Effector memory CD4-positive, alpha-beta T cell (primary cell): ENCODE measurements at regions not wholly inside any gene's neighbourhood (a gene's known extent, or its start where the extent isn't known, plus 50 kb on each side); places are given as distances from the start of the nearest gene placed in this dataset.

ENCODE experiments used
- DNase-seq, 3 donors: peaks; one replicate each; pipeline ENCODE4 v3.0.0-alpha.2; 2020
- H3K27ac ChIP-seq: 2 replicates; pipeline ENCODE4 v1.7.0; 2013; ENCODE audit warnings: mild to moderate bottlenecking, low read length, moderate library complexity; ENCODE audit not compliant: insufficient read depth, poor library complexity, severe bottlenecking
- H3K27me3 ChIP-seq: replicated peaks from 2 replicates; pipeline ENCODE4 v1.7.0; 2013; ENCODE audit warnings: mild to moderate bottlenecking, low read length; ENCODE audit not compliant: insufficient read depth, control insufficient read depth, poor library complexity, severe bottlenecking
- H3K36me3 ChIP-seq: 2 replicates; pipeline ENCODE4 v1.7.0; 2013; ENCODE audit warnings: mild to moderate bottlenecking, low read length, moderate library complexity; ENCODE audit not compliant: control insufficient read depth, insufficient read depth
- H3K4me1 ChIP-seq: 2 replicates; pipeline ENCODE4 v1.7.0; 2013; ENCODE audit warnings: low read length, mild to moderate bottlenecking; ENCODE audit not compliant: control insufficient read depth, insufficient read depth, poor library complexity, severe bottlenecking
- H3K4me3 ChIP-seq: 2 replicates; pipeline ENCODE4 v1.7.0; 2013; ENCODE audit warnings: low read length, low read depth, mild to moderate bottlenecking; ENCODE audit not compliant: insufficient read depth, poor library complexity, severe bottlenecking
- H3K9me3 ChIP-seq: 2 replicates; pipeline ENCODE4 v1.7.0; 2013; ENCODE audit warnings: mild to moderate bottlenecking, low read length, moderate library complexity; ENCODE audit not compliant: control insufficient read depth

GRCh38 chr9:29004988-29005387 lies 1431.7 kb upstream of the C9orf72 start:
- no peaks in the 10 kb centered on the region for H3K9me3 ChIP-seq

GRCh38 chr9:29006628-29007027 lies 1433.3 kb upstream of the C9orf72 start:
- Histone ChIP-seq H3K4me1 (no peaks in the 10 kb centered on the region), H3K9me3 (no peaks in the 10 kb centered on the region), H3K4me3 (no peak overlapping the region), H3K36me3 (no peaks in the 10 kb centered on the region), H3K27me3 (no peaks in the 10 kb centered on the region), H3K27ac (no peak overlapping the region)
- DNase-seq = no peak

More at GRCh38 chr9:29004988-29005387, 1431.7 kb upstream of the C9orf72 start:
- Histone ChIP-seq H3K4me1 (no peaks in the 10 kb centered on the region), H3K36me3 (no peaks in the 10 kb centered on the region), H3K4me3 (no peak overlapping the region), H3K27me3 (no peaks in the 10 kb centered on the region), H3K27ac (no peak overlapping the region)
- DNase-seq = no peak

- Histone ChIP-seq H3K36me3 (no peaks in the 10 kb centered on the region), H3K4me3 (no peak overlapping the region), H3K4me1 (no peaks in the 10 kb centered on the region), H3K27ac (no peak overlapping the region), H3K27me3 (no peaks in the 10 kb centered on the region), H3K9me3 (no peaks in the 10 kb centered on the region)
- no peak for DNase-seq
Observed at GRCh38 chr9:29012911-29013310, 1439.6 kb upstream of the C9orf72 start.

GRCh38 chr9:29021632-29022031 lies 1448.4 kb upstream of the C9orf72 start:
- DNase-seq = no peak
- H3K27me3 ChIP-seq = no peaks in the 10 kb centered on the region
- H3K9me3 ChIP-seq = no peaks in the 10 kb centered on the region
- no peaks in the 10 kb centered on the region for H3K4me1 ChIP-seq
- H3K4me3 ChIP-seq = no peak overlapping the region
- H3K36me3 ChIP-seq = no peaks in the 10 kb centered on the region
- H3K27ac ChIP-seq = no peak overlapping the region

- DNase-seq = no peak
- H3K9me3 ChIP-seq = no peaks in the 10 kb centered on the region
Observed at GRCh38 chr9:29038332-29038731, 1465.1 kb upstream of the C9orf72 start.

GRCh38 chr9:29039258-29039657 lies 1466.0 kb upstream of the C9orf72 start:
- no peak for DNase-seq
- H3K4me1 ChIP-seq = no peaks in the 10 kb centered on the region
- H3K4me3 ChIP-seq = no peak overlapping the region
- H3K9me3 ChIP-seq = no peaks in the 10 kb centered on the region
- no peaks in the 10 kb centered on the region for H3K27me3 ChIP-seq
- H3K27ac ChIP-seq = no peak overlapping the region
- no peaks in the 10 kb centered on the region for H3K36me3 ChIP-seq

More at GRCh38 chr9:29038332-29038731, 1465.1 kb upstream of the C9orf72 start:
- H3K4me3 ChIP-seq = no peak overlapping the region
- no peaks in the 10 kb centered on the region for H3K36me3 ChIP-seq
- H3K4me1 ChIP-seq = no peaks in the 10 kb centered on the region
- no peak overlapping the region for H3K27ac ChIP-seq
- no peaks in the 10 kb centered on the region for H3K27me3 ChIP-seq

- no peak for DNase-seq
- Histone ChIP-seq H3K36me3 (no peaks in the 10 kb centered on the region), H3K4me1 (no peaks in the 10 kb centered on the region), H3K4me3 (no peak overlapping the region), H3K9me3 (no peaks in the 10 kb centered on the region), H3K27ac (no peak overlapping the region), H3K27me3 (no peaks in the 10 kb centered on the region)
Observed at GRCh38 chr9:29043072-29043471, 1469.8 kb upstream of the C9orf72 start.

GRCh38 chr9:29044959-29045358 lies 1471.7 kb upstream of the C9orf72 start:
- Histone ChIP-seq H3K4me1 (no peaks in the 10 kb centered on the region), H3K36me3 (no peaks in the 10 kb centered on the region), H3K4me3 (no peak overlapping the region), H3K27ac (no peak overlapping the region), H3K27me3 (no peaks in the 10 kb centered on the region), H3K9me3 (no peaks in the 10 kb centered on the region)
- DNase-seq = no peak

- no peaks in the 10 kb centered on the region for H3K4me1 ChIP-seq
- no peaks in the 10 kb centered on the region for H3K9me3 ChIP-seq
- no peaks in the 10 kb centered on the region for H3K36me3 ChIP-seq
- no peak for DNase-seq
- H3K4me3 ChIP-seq = no peak overlapping the region
- H3K27ac ChIP-seq = no peak overlapping the region
- no peaks in the 10 kb centered on the region for H3K27me3 ChIP-seq
Observed at GRCh38 chr9:29060041-29060440, 1486.8 kb upstream of the C9orf72 start.

GRCh38 chr9:29062446-29062845 lies 1489.2 kb upstream of the C9orf72 start:
- Histone ChIP-seq H3K4me3 (no peak overlapping the region), H3K27me3 (no peaks in the 10 kb centered on the region), H3K4me1 (no peaks in the 10 kb centered on the region), H3K36me3 (no peaks in the 10 kb centered on the region), H3K27ac (no peak overlapping the region), H3K9me3 (no peaks in the 10 kb centered on the region)
- DNase-seq = no peak

GRCh38 chr9:29063031-29063430 lies 1489.8 kb upstream of the C9orf72 start:
- Histone ChIP-seq H3K4me1 (no peaks in the 10 kb centered on the region), H3K27me3 (no peaks in the 10 kb centered on the region), H3K36me3 (no peaks in the 10 kb centered on the region), H3K27ac (no peak overlapping the region), H3K9me3 (no peaks in the 10 kb centered on the region), H3K4me3 (no peak overlapping the region)
- DNase-seq = no peak
